ENCODE measurements at regions not wholly inside any gene's neighbourhood (a gene's known extent, or its start where the extent isn't known, plus 50 kb on each side); places are given as distances from the start of the nearest gene placed in this dataset.

- TF ChIP-seq CTCF (IDR thresholded peaks at IDR 0.05) (no peak), POLR2A (IDR thresholded peaks at IDR 0.05) (no peak)
Observed at GRCh38 chr2:149894760-149895159, 307.2 kb upstream of the MMADHC start.

All from lower leg skin (tissue), 3 donors.